CD4-positive, alpha-beta T cell treated with Interleukin-1 beta for 1 hour (primary cell): ENCODE measurements at regions not wholly inside any gene's neighbourhood (a gene's known extent, or its start where the extent isn't known, plus 50 kb on each side); places are given as distances from the start of the nearest gene placed in this dataset.
"Not testable (repeated sequence)": the region's sequence is repeated elsewhere in the genome, so short reads cannot be mapped to it uniquely, and the experiment has no call there.

Source experiments
- DNase-seq, 2 donors: peaks; one replicate each; pipeline ENCODE4 v3.0.0-alpha.2; 2020 to 2022

- no peak for DNase-seq
Measured at GRCh38 chr2:146632707-146633106, 1212.1 kb upstream of the ACVR2A start.

DNA sequence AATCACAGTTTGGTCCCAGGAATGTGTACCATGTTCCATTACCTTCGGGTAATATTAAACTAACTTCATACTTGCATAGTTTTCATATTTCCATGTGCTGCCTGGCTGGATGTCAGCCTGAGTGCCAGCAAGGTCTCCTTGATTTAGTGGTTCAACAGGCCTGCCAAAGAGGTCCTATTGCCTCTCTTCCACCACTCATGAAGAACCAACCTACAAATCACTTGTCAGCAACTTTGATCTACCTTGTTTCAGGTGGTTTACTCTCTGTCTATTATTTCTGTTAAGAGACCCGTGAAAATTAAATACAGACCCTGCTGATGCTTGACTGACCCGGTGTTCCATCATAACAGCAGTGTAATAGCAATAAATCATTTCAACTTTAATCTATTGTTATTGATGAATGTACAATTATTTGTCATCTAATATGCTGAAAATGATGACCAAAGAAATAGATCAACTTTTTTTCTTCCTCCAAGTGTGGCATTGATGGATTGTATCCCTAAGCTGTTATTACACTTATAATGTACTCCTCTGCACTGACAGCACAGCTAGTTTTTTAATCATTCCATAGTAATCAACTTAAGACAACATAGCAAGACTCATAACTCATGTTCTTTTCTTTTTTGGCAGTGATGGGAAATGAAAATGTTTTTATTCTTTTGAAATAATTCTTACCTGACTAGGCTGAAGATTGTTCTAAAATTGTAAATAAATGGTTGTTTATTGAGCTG lies 1220.2 kb upstream of the ACVR2A start:
- DNase-seq = no peak

GRCh38 chr2:146623771-146624170 lies 1221.1 kb upstream of the ACVR2A start:
- no peak for DNase-seq

GRCh38 chr2:146621656-146622055 lies 1223.2 kb upstream of the ACVR2A start:
- DNase-seq = no peak

DNA sequence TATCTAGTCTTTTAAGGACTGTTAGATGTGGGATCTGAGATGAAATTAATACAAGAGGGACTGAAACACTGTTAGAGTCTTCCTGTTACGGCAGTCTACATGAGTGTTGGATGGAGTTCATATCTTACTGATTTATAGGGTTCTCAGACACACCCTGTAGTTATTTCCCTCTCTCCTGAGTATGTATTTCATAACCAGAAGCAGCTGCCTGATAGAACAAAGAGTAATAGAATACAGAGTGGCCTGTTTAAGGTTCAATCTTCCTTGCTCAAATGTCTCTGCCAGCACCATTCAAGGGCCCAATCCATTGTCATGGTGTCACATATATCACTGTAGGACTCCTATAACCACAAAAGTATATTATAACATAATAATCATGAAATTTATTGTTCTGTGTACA lies 1229.1 kb upstream of the ACVR2A start:
- DNase-seq = no peak

GRCh38 chr2:146608490-146608889 lies 1236.3 kb upstream of the ACVR2A start:
- no peak for DNase-seq

GRCh38 chr2:146604521-146604920 lies 1240.3 kb upstream of the ACVR2A start:
- DNase-seq = no peak

DNA sequence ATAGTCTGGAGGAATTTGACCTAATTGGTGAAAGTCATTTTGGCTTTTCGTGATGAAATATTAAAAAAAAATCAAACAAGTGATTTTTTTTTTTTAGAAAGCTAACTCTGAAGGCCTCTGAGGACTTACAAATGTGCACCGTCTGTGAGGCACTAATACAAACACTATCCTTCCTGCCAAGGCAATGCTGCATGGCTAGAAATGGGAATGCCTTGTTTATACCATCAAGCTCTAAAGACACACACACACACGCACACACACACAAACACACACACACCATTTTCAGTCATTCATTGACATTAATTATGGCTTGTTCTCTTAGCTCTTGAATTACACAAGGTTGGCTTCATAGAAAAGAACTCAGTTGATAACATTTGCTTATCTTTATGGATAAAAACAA lies 1242.0 kb upstream of the ACVR2A start:
- DNase-seq = no peak

GRCh38 chr2:146602383-146602782 lies 1242.4 kb upstream of the ACVR2A start:
- DNase-seq = no peak

DNA sequence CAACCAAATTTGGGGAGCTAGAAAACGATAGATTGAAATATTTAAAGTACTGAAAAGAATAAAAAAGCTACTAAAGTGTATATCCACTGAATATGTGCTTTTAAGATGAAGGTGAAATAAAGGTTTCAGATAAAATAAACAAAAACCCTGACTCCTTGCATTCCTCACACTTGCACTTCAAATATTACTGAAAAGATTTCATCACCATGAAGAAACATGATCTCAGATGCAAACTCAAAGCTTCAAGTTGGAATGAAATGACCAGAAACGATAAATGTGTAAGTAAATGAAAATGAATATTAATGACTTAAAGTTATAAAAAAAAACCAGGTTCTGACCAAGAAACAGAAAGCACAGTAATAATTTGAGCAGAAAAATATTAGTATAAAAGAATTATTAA lies 1246.0 kb upstream of the ACVR2A start:
- DNase-seq = no peak

GRCh38 chr2:146597291-146597690 lies 1247.5 kb upstream of the ACVR2A start:
- no peak for DNase-seq

DNA sequence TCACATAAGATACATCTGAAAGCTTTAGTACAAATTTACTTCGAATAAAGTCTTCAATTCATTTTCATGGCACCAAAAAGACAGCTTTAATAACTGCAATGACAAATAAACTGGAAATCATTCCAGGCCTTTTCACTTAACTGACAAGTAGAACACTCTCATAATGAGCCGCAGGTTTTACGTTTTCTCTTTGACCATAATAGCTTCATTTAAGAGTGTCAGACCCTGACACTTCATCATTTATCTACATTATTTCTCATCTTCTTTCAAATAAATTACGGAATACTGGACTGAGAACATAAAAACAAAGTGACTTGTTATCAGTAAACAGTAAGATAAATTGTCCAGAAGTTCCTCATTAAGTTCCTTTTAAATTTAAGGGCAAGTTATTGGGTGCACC lies 1252.9 kb upstream of the ACVR2A start:
- no peak for DNase-seq

GRCh38 chr2:146587291-146587713 lies 1257.5 kb upstream of the ACVR2A start:
- no peak for DNase-seq

DNA sequence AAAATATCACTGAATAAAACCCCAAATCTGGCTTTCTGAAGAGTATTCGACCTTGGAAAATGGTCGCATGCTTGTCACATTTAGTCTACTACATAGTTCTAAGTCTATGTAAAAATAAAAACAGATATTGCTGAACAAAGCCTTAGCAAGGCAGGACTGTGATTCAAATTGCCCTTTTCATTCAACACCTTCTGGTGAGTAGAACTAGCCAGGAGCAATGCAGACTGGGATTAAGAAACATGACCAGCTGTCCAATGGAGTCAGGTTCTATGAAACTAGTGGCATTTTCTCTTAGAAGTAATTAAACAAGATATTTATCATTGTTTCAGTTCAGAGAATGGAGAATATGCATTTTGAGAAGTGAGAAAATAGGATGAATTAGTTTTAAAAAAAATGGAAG lies 1260.5 kb upstream of the ACVR2A start:
- no peak for DNase-seq

DNA sequence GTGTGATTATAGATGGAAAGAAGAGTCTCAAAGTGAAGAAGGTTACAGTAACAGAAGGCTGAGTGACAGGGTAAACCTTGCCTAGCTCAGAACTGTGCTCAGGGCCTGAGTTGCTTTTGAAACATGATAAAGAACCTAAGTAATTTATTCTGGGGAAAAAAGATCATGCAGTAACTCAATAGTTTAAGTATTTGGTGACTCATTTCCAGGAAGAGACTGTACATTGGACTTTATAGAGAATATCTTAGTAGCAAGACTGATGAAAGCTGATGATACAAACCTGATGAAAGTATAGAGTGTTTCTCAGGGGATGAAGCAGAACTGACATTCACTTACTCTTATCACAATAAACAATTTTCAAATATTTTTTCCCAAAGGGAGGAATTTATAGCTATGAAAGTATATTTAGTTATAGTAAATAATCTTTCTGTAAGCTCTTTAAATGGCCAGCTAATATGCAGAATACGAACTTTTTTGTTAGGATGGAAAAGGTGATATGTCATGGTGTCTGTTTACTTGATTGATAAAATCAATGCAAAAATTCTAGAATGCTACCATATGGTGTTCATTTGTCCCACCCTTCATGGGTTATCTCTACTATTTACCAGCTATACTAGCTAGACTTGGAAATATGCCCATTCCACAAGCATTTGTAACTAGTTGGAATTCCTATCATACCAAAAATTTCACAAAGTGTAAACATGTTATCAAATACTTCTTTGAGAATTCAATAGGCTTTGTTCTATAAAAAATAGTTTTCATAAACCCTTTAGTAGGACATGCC lies 1265.5 kb upstream of the ACVR2A start:
- DNase-seq = no peak

DNA sequence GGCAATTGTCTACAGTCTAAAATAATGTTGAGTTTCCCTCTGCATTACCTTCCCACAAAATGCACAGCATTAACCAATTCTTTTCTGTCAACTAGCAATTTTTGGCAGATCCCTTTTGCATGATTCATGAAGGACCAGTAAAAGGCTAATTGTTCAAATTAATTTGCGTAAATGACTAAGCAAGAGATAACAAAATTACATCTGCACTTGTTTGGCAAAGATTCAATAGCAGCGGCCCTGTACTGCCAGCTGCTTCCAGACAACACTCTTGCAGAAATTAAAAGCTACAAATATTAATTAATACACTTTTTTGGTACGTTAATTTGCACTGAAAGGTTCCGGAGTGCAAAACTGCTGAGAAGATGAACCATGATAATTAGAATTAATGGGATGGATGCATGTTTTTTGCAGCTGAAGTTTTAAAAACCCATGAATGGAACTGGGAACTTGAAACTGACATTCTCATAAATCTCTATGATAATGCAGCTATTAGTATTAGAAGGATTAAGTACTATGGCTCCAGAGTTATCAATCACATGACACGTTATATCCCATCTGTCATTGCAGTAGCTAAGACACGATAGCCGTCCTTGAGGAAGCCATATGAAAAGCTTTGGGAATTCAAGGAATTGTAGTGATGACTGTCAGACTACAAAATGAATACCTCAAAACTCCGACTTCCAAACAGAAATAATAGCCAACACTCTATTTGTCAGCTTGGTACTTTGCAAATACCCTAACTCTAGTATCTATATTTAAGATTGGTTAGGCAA lies 1268.3 kb upstream of the ACVR2A start:
- no peak for DNase-seq

- DNase-seq = no peak
Measured at GRCh38 chr2:146572598-146572997, 1272.2 kb upstream of the ACVR2A start.

DNA sequence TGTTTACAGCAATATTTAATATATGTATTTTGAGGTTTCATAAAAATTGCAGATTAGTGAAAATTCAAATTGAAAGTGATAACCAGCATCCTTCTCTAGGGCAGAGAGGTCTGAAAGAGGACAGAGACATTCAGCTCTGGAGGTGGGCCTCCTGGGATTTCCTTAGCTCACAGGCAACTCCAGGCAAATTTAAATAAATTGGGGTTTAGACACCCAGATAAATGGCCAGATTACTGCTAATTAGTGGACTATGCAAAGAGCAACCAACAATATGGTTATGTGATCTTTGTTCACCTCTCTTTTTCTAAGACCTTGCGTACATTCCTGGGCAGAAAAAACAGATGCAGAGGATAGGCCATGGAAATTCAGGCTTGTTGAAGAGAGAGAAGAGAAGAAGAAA lies 1282.8 kb upstream of the ACVR2A start:
- no peak for DNase-seq

GRCh38 chr2:146547236-146547635 lies 1297.6 kb upstream of the ACVR2A start:
- DNase-seq = no peak

- no peak for DNase-seq
Measured at GRCh38 chr2:146544701-146545100, 1300.1 kb upstream of the ACVR2A start.

DNA sequence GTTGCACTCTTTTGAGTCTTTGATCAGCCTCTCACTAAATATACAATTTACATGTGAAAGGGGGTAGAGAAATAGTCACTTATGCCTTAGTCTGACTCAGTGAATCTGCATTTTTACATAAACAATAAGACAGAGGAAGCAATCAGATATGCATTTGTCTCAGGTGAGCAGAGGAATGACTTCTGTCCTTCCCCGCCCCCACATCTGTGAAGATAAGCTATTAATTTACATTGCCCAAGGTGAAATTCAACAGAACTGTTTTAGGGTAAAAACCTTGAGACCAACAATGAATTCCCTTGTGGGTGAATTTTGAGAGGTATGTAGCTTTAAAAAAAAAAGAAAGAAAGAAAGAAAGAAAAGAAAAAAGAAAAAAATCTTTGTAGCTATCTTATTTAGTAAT lies 1302.9 kb upstream of the ACVR2A start:
- no peak for DNase-seq

DNA sequence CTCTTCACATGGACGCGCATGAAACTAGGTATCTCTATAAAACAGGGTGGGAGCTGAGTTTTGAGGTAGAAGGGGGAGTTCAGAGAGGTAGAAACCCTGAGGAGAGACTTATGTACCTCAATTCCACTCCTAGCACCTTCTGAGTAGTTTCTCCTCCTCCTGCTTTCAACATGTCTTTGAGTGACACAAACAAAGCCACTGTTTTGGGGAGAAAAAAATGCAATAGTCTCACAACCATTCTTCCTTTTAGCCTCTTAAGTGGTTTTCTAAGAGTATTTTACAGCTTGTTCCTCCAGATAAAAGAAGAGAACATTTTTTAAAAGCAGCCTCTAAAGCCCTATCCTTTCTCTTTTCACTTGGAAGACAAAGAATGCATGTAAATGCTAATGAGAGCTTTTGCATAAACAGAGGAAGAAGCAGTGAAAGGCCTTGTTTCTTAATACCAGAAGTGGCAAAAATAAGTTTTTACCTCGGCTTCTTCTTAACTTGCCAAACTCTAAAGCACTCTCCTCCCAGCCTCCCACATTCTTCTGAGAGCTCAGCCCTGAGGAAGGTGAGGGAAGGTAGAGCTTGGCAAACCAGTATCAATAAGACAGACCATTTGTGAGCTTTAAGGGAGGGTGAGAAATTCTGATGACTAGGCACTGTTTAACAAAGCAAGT lies 1304.4 kb upstream of the ACVR2A start:
- DNase-seq = no peak

DNA sequence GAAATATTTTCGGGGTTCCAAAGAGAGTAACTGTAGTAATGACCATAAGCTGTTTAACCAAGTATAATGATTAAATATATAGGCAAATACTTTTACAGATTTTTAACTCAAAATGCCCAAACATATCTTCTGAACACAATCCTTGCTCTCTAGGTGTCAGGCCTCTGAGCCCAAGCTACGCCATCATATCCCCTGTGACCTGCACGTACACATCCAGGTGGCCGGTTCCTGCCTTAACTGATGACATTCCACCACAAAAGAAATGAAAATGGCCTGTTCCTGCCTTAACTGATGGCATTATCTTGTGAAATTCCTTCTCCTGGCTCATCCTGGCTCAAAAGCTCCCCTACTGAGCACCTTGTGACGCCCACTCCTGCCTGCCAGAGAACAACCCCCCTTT lies 1305.1 kb upstream of the ACVR2A start:
- not testable (repeated sequence) for DNase-seq
